ENCODE measurements at regions not wholly inside any gene's neighbourhood (a gene's known extent, or its start where the extent isn't known, plus 50 kb on each side); places are given as distances from the start of the nearest gene placed in this dataset.

DNA sequence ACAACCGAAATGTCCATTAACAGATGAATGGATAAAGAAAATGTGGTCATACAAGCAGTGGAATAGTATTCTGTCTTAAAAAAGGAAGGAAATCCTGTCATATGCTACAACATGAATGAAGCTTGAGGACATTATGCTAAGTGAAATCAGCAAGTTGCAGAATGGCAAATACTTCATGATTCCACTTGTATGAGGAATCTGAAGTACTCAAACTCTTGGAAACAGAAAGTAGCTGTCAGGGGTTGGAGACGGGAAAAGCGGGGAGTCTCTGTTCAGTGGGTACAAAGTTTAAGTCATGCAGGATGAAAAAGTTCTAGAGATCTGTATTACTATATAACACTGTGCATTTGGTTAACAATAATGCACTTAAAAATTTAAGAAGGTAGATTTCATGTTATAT is 209.0 kb upstream of the SIX2 start:
- TF ChIP-seq POLR2A (IDR thresholded peaks at IDR 0.05; ENCODE audit: low read depth) (no peak), CTCF (IDR thresholded peaks at IDR 0.05) (no peak), EP300 (IDR thresholded peaks at IDR 0.05) (no peak), POLR2AphosphoS5 (IDR thresholded peaks at IDR 0.05) (no peak)

Data from esophagus muscularis mucosa (tissue), 4 donors.